ENCODE measurements at regions not wholly inside any gene's neighbourhood (a gene's known extent, or its start where the extent isn't known, plus 50 kb on each side); places are given as distances from the start of the nearest gene placed in this dataset.
A peak's percentile ranks its signal among the peaks of the same experiment; 100 is the strongest.

GRCh38 chr18:22043837-22044236 is 125.6 kb upstream of the GATA6 start:
- H3K4me1 ChIP-seq (ENCODE audit: insufficient read depth, low read length), result peaks cover 38% of the 10 kb centered on the region
- FAIRE-seq, result no peak
- TF ChIP-seq TMF1 (CRISPR knock-in tag; IDR thresholded peaks at IDR 0.05; ENCODE audit: low read depth), result no peak
- no peak for TF ChIP-seq ZNF44 (CRISPR knock-in tag; IDR thresholded peaks at IDR 0.05)
- TF ChIP-seq GMEB1 (CRISPR knock-in tag; IDR thresholded peaks at IDR 0.05; ENCODE audit: borderline replicate concordance), result no peak
- no peak for TF ChIP-seq LCORL (IDR thresholded peaks at IDR 0.05)
- TF ChIP-seq LCORL (CRISPR knock-in tag; IDR thresholded peaks at IDR 0.05), result no peak
- no peak for TF ChIP-seq ZNF3 (CRISPR knock-in tag; IDR thresholded peaks at IDR 0.05)
- no peak for TF ChIP-seq TEAD2 (CRISPR knock-in tag; IDR thresholded peaks at IDR 0.05)
- no peak for TF ChIP-seq KDM5B (CRISPR knock-in tag; IDR thresholded peaks at IDR 0.05; ENCODE audit: borderline replicate concordance)
- CTCF ChIA-PET (ENCODE audit: low intra/inter-chr PET ratio, low total read pairs), result no interaction called here
- H3K36me3 ChIP-seq (replicated peaks in 1 of 2; ENCODE audit: control insufficient read depth in 1 of 2, insufficient read depth in 2 of 2, low read length in 2 of 2), result no peaks in the 10 kb centered on the region
- no TSS peak for BruUV-seq (replicated peaks)
- no peak overlapping the region for H3K9ac ChIP-seq (ENCODE audit: insufficient read depth, low read depth, low read length)
- DNase-seq (ENCODE audit: low spot score), result no peak
- no peak for ATAC-seq
- H3K4me3 ChIP-seq (replicated peaks in 1 of 3; ENCODE audit: insufficient read depth in 1 of 3, low read depth in 2 of 3, low read length in 3 of 3), result no peak overlapping the region
- peak overlapping the region; percentile 43; the same call in 1 of the 2 replicates for H3K4me2 ChIP-seq (ENCODE audit: low read depth, low read length)
- no peak overlapping the region for H2AFZ ChIP-seq (ENCODE audit: low read length)
- no peaks in the 10 kb centered on the region for H4K20me1 ChIP-seq (ENCODE audit: insufficient read depth, low read length)
- H3K27me3 ChIP-seq (ENCODE audit: control insufficient read depth in 1 of 2, insufficient read depth in 2 of 2, low read length in 2 of 2), result no peaks in the 10 kb centered on the region
- in situ Hi-C loops (cut with HindIII; ENCODE audit: extremely low pct_ligation_motif_present, low pct_unique_long_range_greater_than_20kb), result no loop called here
- POLR2A ChIA-PET, result no interaction called here
- intact Hi-C loops (cut with micrococcal nuclease; ENCODE audit: unreplicated experiment), result no loop called here
- no peaks in the 10 kb centered on the region for H3K79me2 ChIP-seq (ENCODE audit: insufficient read depth, low read length)
- WGBS (ENCODE audit: low lambda C conversion rate), result 13% methylated on average over 4 of the region's 4 CpGs
- H3K27ac ChIP-seq (ENCODE audit: extremely low read length, insufficient read depth, low read length), result no peak overlapping the region
- no peaks in the 10 kb centered on the region for H3K9me3 ChIP-seq (ENCODE audit: low read length)
